ENCODE measurements at regions not wholly inside any gene's neighbourhood (a gene's known extent, or its start where the extent isn't known, plus 50 kb on each side); places are given as distances from the start of the nearest gene placed in this dataset.

DNA sequence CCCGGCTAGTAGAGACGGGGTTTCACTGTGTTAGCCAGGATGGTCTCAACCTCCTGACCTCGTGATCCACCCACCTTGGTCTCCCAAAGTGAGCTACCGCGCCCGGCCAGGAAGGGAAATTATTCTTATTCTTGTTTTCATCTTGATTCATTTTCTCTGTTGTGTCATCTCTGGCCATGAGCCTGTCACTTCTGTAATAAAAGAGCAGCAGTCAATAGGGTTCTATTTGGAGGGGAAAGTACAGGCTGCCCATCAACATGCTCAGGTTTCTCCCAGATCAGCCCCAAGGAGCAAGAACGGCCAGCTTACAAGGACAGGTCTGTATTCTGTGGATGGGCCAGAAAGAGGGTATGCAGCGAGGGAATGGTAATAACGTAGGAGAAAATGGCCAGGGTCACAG is 345.0 kb downstream of the PREX1 start:
- no peaks in the 10 kb centered on the region for H3K27me3 ChIP-seq
- no peak overlapping the region for H3K27ac ChIP-seq
- no peaks in the 10 kb centered on the region for H3K9me3 ChIP-seq
- H3K4me3 ChIP-seq: no peak overlapping the region
- no peaks in the 10 kb centered on the region for H3K36me3 ChIP-seq
- no peak for TF ChIP-seq POLR2A (IDR thresholded peaks at IDR 0.05)
- TF ChIP-seq, protein P1, sequence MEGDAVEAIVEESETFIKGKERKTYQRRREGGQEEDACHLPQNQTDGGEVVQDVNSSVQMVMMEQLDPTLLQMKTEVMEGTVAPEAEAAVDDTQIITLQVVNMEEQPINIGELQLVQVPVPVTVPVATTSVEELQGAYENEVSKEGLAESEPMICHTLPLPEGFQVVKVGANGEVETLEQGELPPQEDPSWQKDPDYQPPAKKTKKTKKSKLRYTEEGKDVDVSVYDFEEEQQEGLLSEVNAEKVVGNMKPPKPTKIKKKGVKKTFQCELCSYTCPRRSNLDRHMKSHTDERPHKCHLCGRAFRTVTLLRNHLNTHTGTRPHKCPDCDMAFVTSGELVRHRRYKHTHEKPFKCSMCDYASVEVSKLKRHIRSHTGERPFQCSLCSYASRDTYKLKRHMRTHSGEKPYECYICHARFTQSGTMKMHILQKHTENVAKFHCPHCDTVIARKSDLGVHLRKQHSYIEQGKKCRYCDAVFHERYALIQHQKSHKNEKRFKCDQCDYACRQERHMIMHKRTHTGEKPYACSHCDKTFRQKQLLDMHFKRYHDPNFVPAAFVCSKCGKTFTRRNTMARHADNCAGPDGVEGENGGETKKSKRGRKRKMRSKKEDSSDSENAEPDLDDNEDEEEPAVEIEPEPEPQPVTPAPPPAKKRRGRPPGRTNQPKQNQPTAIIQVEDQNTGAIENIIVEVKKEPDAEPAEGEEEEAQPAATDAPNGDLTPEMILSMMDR (IDR thresholded peaks at IDR 0.05): no peak
- intact Hi-C loops (cut with DNase I; ENCODE audit: low total_unique reads): no loop called here
- no peak for DNase-seq
- H3K4me1 ChIP-seq: no peaks in the 10 kb centered on the region

DNA sequence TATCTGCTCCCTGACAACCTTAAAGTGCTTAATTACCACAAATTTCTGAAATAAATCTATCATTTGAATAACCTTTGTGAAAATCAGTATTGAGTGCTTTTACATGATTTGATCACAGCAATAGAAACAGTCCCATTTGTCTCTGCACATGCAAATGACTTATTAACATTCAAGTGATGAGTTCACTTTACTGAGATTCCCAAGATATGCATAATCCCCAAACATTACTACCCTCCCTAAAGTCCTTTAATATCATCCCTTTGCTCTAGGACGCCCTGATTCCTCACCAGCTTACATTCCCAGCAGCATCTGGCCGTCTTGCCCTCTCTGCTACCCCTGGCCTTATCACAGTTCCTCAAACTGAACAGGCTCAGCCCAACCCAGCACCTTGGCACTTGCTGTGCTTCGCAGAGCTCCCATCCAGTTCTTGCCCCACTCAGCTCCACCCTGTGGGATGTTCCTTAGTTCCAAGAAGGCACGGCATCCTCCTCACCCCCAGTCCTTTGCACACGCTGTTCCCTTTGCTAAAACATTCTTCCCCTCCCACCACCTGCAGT is 347.5 kb downstream of the PREX1 start:
- no peak for DNase-seq
- Histone ChIP-seq H3K27ac (no peak overlapping the region), H3K36me3 (no peaks in the 10 kb centered on the region), H3K9me3 (no peaks in the 10 kb centered on the region), H3K27me3 (no peaks in the 10 kb centered on the region), H3K4me1 (no peaks in the 10 kb centered on the region), H3K4me3 (no peak overlapping the region)
- TF ChIP-seq POLR2A (IDR thresholded peaks at IDR 0.05): no peak
- TF ChIP-seq, protein P1 (IDR thresholded peaks at IDR 0.05): no peak
- intact Hi-C loops (cut with DNase I; ENCODE audit: low total_unique reads): no loop called here

DNA sequence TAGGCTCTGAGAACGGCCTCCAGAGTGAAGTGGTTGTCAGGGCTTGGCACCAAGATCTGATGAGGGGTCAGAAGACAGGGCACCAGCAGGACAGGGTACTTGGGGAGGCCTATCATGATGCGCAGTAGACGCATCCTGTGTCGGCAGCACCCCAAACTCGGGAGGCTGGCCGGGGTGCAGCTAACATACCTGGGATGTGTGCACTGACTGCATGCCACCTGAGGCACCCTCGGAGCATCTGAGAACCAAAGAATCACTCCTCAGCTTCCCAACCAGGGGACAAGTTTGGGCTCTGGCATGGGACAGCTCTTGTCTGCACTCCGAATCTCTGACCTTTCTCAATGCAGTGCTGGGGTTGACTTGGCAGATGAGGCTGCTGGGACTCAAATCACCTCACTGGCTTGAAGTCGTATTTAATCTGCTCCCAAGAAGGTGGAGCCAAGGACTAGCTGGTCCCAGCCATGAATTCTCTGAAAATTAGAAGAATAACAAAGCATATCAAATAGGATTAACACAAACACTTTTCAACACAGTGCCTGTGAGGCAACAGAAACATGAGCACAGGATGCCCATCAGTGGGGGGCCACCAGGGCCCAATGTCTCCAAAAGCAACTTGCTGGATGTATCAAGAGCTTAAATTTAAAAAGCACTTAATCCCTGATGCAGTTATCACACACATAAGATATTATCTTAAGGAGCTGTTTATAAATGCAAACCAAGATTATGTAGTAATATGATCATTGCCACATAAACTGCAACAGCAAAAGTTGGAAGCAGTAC is 348.8 kb downstream of the PREX1 start:
- Histone ChIP-seq H3K9me3 (no peaks in the 10 kb centered on the region), H3K27ac (no peak overlapping the region), H3K4me3 (no peak overlapping the region), H3K27me3 (no peaks in the 10 kb centered on the region), H3K36me3 (no peaks in the 10 kb centered on the region), H3K4me1 (no peaks in the 10 kb centered on the region)
- DNase-seq: no peak
- TF ChIP-seq, protein P1 (IDR thresholded peaks at IDR 0.05): no peak
- no peak for TF ChIP-seq POLR2A (IDR thresholded peaks at IDR 0.05)
- intact Hi-C loops (cut with DNase I; ENCODE audit: low total_unique reads): no loop called here

DNA sequence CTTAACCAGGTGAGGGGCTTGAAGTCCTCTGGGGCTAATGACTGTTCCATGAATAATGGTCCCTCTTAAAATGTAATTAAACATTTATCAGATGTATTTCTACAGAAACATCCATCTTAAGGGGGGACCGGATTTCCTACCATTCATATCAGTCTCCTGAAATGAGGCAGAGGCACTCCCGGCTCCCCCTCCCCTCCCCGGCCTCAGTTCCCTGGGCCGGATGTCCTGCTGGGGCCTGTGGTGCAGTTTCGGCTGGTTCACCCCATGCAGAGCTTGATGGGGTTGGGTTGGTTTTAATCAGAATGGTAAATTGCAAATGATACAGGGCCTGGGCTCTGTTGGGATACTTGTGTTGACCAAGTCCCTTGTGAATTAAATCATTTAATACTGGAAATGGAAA is 349.4 kb downstream of the PREX1 start:
- no peaks in the 10 kb centered on the region for H3K36me3 ChIP-seq
- intact Hi-C loops (cut with DNase I; ENCODE audit: low total_unique reads): no loop called here
- TF ChIP-seq, protein P1 (IDR thresholded peaks at IDR 0.05): no peak
- TF ChIP-seq POLR2A (IDR thresholded peaks at IDR 0.05): no peak
- no peaks in the 10 kb centered on the region for H3K9me3 ChIP-seq
- no peaks in the 10 kb centered on the region for H3K27me3 ChIP-seq
- no peak overlapping the region for H3K4me3 ChIP-seq
- no peak overlapping the region for H3K27ac ChIP-seq
- DNase-seq: no peak
- no peaks in the 10 kb centered on the region for H3K4me1 ChIP-seq

DNA sequence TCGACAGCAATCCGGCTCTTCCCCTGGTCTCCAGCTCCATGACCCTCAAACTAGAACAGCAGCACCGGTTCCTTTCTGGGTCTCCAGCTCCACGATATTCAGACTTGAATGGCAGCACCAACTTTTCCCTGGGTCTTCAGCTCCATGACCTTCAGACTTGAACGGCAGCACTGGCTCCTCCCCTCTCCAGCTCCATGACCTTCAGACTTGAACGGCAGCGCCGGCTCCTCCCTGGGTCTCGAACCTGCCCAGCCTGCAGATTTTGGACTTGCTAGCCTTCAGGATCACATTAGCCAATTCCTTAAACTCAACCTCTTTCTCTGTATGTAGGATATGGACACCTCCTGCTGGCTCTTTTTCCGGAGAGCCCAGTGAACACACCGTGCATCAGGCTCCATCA is 350.9 kb downstream of the PREX1 start:
- no peak overlapping the region for H3K4me3 ChIP-seq
- DNase-seq: no peak
- no peak for TF ChIP-seq POLR2A (IDR thresholded peaks at IDR 0.05)
- TF ChIP-seq, protein P1 (IDR thresholded peaks at IDR 0.05): no peak
- H3K36me3 ChIP-seq: no peaks in the 10 kb centered on the region
- no peaks in the 10 kb centered on the region for H3K4me1 ChIP-seq
- intact Hi-C loops (cut with DNase I; ENCODE audit: low total_unique reads): no loop called here
- no peak overlapping the region for H3K27ac ChIP-seq
- no peaks in the 10 kb centered on the region for H3K27me3 ChIP-seq
- H3K9me3 ChIP-seq: no peaks in the 10 kb centered on the region
